ENCODE measurements at regions not wholly inside any gene's neighbourhood (a gene's known extent, or its start where the extent isn't known, plus 50 kb on each side); places are given as distances from the start of the nearest gene placed in this dataset.
"Not testable (repeated sequence)": the region's sequence is repeated elsewhere in the genome, so short reads cannot be mapped to it uniquely, and the experiment has no call there.

DNA sequence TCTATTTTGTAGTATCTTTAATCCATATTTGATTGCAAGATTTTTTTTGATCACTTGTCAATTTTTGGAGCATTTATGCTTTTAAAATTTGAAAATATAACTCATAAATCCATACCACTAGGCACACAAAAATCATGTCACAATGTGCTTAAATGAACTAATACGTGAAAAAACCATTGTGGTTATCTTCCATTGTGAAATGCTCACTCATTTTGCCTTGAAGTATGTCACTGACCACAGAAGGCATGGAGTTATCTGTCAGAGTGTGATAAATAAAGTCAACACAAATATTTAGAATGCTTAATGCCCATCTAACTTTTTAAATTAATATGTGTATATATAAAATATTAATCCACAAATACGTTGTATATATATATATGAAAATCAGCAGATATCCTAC is 347.2 kb downstream of the PTPRC start:
- no peak for DNase-seq

GRCh38 chr1:198986442-198986841 is 347.6 kb downstream of the PTPRC start:
- no peak for DNase-seq

- no peak for DNase-seq
Measured at GRCh38 chr1:199002661-199003060, 363.8 kb downstream of the PTPRC start.

- DNase-seq, result peak; percentile 7
Measured at GRCh38 chr1:199007423-199007822, 368.6 kb downstream of the PTPRC start.

- no peak for DNase-seq
Measured at GRCh38 chr1:199009447-199009846, 370.6 kb downstream of the PTPRC start.

GRCh38 chr1:199010492-199010891 is 371.7 kb downstream of the PTPRC start:
- no peak for DNase-seq

DNA sequence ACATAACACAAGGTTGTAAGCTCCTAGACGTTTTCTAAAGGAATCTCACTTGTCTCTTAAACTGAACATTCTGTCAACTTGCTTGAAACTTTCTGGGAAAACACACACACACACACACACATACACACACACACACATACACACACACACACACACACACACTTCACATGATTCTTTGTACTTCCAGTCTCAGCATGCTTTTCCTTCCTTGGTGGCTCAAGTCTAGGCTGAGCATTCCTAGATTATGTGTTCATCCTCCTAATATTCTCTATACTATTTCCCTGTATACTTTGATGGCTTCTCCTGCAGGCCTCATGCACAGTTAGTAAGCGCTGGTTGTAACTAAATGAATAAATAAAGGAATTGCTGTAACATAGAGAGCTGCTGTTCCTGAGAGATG is 372.1 kb downstream of the PTPRC start:
- no peak for DNase-seq

DNA sequence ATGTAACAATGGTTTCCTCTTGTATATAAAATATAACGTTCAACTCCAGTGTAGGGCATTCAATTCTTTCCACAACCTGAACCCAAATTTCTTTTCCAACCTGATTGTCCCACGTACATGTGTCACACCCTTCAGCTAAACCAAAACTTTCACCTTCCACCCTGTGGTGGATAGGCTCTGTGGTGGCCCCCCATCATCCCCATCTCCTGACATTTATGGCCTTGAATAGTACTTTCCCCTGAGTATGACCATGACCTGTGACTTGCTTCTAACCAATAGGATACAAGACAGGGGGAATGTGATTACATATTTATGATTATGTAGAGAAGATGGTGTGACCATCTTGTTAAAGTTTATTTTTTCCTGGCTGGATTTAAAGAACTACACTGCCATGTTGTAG is 377.0 kb downstream of the PTPRC start:
- DNase-seq, result no peak

DNA sequence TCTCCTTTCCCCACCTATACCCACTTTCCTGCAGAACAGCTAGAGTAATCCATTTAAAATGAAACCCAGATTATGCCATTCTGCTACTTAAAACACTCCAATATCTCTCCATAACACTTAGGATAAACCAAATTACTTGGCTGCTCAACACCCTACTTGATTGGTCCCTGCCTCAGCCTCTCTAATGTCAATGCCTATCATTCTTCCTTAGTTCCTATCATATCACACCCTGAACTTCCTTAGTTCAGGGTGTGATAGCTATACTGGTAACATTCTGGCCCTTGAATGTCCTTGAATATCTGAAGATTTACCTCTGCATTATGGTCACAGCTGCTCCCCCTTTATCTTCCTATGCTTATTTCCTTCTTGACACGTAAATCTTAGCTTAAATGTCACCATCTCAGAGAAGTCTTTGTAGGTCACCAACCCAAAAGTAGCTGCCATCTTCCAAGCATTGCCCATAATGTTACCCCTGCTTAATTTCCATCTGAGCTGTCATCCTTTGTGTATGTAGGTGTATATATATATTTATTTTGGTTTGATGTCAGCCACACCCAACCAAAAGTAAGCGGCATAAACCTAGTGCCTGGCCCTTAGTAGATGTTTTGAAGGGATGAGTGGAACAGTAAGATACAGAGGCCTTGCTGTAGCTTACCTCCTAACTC is 379.8 kb downstream of the PTPRC start:
- no peak for DNase-seq

DNA sequence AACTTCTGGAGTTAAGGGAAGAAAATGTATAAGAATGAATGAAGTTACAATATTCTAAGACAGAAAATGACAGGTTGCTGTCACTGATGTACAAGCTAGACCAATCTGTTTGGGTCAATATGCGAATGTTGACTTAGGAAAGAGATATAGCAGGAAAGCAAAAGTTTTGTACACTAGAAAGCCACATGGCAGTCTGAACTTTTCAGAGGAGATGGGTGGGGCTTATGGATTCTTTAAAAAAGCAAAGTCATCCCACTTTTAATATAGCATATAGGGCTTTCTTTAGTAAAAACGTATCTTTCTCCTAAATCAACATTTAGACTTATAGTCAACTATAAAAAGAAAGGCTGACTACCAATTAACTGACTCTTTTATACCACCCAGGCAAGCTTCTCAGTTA is 381.2 kb downstream of the PTPRC start:
- no peak for DNase-seq

- DNase-seq, result no peak
Measured at GRCh38 chr1:199020904-199021303, 382.1 kb downstream of the PTPRC start.

GRCh38 chr1:199029401-199029800 is 390.6 kb downstream of the PTPRC start:
- no peak for DNase-seq

GRCh38 chr1:199029855-199030254 is 391.0 kb downstream of the PTPRC start:
- no peak for DNase-seq

DNA sequence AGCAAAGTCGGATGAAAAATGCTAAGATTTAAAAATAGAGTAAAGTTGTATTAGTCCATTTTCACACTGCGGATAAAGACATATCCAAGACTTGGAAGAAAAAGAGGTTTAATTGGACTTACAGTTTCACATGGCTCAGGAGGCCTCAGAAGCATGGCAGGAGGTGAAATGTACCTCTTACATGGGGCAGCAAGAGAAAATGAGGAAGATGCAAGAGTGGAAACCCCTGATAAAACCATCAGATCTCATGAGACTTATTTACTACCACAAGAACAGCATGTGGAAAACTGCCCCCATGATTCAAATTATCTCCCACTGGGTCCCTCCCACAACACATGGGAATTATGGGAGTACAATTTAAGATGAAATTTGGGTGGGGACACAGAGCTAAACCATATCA is 391.7 kb downstream of the PTPRC start:
- DNase-seq, result not testable (repeated sequence)

DNA sequence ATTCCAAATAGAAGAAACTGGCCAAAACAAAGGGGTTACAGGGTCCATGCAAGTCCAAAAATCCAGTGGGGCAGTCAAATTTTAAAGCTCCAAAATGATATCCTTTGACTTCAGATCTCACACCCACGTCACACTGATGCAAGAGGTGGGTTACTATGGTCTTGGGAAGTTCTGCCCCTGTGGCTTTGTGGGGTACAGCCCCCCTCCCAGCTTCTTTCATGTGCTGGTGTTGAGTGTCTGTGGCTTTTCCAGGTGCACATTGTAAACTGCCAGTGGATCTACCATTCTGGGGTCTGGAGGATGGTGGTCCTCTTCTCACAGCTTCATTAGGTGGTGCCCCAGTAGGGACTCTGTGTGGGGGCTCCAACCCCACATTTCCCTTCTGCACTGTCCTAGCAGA is 392.3 kb downstream of the PTPRC start:
- DNase-seq, result not testable (repeated sequence)

DNA sequence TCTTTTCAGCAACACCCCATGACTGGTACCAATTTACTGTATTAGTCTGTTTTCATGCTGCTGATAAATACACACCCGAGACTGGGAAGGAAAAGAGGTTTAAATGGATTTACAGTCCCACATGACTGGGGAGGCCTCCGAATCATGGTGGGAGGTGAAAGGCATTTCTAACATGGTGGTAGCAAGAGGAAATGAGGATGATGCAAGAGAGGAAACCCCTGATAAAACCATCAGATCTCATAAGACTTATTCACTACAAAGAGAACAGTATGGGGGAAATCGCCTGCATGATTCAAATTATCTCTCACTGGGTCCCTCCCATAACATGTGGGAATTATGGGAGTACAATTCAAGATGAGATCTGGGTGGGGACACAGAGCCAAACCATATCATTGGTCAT is 393.6 kb downstream of the PTPRC start:
- not testable (repeated sequence) for DNase-seq

DNA sequence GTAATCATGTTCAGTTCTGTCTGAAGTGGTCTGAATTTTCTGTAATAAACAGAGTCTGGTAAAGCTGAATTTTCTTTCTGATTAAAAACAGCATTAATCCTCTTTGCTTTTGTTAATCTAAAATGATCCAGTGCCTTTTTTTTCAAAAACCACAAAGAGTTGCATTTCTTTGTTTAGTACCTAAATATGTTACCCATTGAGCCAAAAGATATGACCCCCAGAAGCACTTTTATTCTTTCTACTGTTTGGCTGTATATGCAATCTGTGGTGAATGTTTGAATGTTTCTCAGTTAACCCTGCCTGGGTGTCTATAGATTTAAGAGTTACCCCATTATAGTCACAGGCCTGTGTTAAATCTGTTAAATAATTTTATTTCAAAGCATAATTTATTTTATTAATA is 394.8 kb downstream of the PTPRC start:
- no peak for DNase-seq

GRCh38 chr1:199038156-199038555 is 399.3 kb downstream of the PTPRC start:
- DNase-seq, result no peak

GRCh38 chr1:199040076-199040905 is 401.5 kb downstream of the PTPRC start:
- DNase-seq, result no peak

DNA sequence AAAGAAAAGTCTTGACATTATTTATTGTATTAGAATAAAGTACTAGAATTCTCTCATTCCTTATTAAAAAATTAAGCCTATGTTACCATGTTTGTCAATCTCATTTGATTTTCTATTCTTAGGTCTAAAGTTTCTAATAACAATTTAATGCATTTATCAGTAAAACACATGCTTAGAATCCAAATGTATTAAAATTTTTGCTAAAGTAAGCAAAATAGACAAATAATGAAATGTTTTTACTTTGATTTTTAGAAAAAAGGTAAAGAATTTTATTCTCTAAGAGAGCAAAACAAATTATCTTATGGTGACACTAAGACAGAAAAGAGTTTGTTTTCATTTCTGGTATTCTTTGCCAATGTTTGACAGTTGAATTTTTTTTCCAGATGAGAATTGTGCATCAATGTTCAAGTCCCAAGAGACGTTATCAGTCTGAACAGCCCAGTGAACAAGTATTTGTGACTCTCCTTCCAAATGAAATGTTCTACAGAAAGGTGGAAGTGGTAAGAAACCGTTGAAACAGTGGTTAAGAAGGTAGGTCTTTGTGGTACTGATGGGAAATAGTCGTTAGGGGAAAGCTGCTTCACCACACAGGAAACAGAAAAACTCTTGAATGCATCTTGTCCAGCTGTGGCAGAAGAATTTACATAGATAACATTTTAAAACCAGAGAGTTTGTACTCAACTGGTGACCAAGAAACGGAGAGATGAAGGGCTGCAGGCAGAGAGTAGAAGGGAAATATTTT is 402.5 kb downstream of the PTPRC start:
- no peak for DNase-seq

DNA sequence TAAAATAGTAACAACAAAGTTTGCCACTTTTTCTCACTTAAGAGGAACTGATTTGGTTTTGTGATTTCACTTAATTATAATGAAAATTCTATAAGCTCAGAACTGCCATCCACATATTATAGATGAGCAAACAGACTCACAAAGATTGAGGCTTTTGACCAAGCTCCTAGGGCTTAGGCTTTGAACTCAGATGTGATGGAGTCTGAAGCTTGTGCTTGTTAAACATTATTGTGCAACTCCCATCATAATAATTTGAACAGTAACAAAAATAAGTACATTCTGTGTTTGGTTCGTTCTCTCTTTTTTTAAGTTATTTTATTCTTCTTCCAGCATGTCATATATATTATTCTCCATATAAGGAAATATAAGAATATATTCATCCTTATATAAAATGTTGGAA is 403.4 kb downstream of the PTPRC start:
- no peak for DNase-seq

GRCh38 chr1:199044191-199044590 is 405.4 kb downstream of the PTPRC start:
- no peak for DNase-seq

DNA sequence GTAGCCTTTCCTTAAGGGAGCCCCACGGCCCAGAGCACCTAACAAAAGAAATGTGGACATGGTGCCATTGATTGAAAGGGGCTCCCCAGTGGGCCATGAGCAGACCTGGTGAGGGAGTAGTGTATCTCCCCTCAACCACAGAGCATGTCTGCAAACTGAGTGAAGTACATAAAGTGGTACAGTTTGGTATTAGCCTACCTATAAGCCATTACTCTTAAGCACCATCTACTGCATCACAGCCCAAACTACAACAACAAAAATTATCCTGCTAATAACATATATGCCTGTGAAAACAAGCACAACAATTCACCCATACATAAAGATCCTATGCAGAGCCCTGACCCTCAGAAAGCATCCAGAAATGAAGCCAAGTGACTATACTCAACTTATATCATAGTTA is 407.8 kb downstream of the PTPRC start:
- DNase-seq, result no peak

DNA sequence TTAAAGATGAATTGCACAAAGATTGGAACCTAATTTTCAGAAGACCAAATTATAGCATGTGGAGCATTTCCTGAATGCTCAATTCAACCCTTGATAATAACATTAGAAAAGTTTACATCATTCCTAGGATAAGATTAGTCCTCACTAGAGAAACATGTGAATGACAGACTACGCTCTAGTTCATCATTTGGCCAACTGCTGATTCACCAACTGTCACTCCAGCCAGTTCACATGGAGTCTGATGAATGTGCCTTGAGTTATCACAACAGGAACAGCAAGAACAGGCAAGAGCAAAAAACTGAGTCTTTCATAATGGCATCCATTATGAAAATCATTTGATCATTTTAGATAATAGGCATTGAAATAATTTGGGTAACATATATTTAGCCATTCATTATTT is 415.9 kb downstream of the PTPRC start:
- no peak for DNase-seq

Measured in NCI-H2107 (cell line).